Ascending aorta (tissue), 2 donors: ENCODE measurements at regions not wholly inside any gene's neighbourhood (a gene's known extent, or its start where the extent isn't known, plus 50 kb on each side); places are given as distances from the start of the nearest gene placed in this dataset.

Experiments
- DNase-seq, 2 donors: peaks; one replicate each; pipeline ENCODE4 v3.0.0-alpha.2; 2019; ENCODE audit warnings: low spot score in 2 of 2
- H3K27ac ChIP-seq, 2 donors: fragments of 200-600 bp; sonication (generic); one replicate each; pipeline ENCODE4 v1.5.1; 2016 to 2017; ENCODE audit warnings: mild to moderate bottlenecking in 1 of 2
- H3K27me3 ChIP-seq: fragments of 200-600 bp; sonication (generic); one replicate; pipeline ENCODE4 v1.5.1; 2017
- H3K36me3 ChIP-seq, 2 donors: fragments of 200-600 bp; sonication (generic); one replicate each; pipeline ENCODE4 v1.5.1; 2016
- H3K4me1 ChIP-seq, 2 donors: fragments of 200-600 bp; sonication (generic); one replicate each; pipeline ENCODE4 v1.5.1; 2016 to 2017; ENCODE audit warnings: mild to moderate bottlenecking in 1 of 2
- H3K4me3 ChIP-seq, 2 donors: fragments of 200-600 bp; sonication (generic); one replicate each; pipeline ENCODE4 v1.5.1; 2016 to 2017; ENCODE audit warnings: mild to moderate bottlenecking in 1 of 2
- H3K9me3 ChIP-seq, 2 donors: fragments of 200-600 bp; sonication (generic); one replicate each; pipeline ENCODE4 v1.5.1; 2016
- intact Hi-C: fragments of 100-400 bp; cut with DNase I; formaldehyde crosslinking; loops from one replicate; pipeline ENCODE4 v1.15.1; 2023
- TF ChIP-seq, protein P1 (sequence below), 3 experiments: fragments of 200-600 bp in 2 of 3; fragments of 450-650 bp in 1 of 3; sonication (generic) in 2 of 3; IDR thresholded peaks; one replicate each; pipeline ENCODE4 v1.5.1; 2016 to 2019; ENCODE audit warnings: antibody characterized with exemption in 3 of 3, mild to moderate bottlenecking in 1 of 3, moderate library complexity in 1 of 3

DNA sequence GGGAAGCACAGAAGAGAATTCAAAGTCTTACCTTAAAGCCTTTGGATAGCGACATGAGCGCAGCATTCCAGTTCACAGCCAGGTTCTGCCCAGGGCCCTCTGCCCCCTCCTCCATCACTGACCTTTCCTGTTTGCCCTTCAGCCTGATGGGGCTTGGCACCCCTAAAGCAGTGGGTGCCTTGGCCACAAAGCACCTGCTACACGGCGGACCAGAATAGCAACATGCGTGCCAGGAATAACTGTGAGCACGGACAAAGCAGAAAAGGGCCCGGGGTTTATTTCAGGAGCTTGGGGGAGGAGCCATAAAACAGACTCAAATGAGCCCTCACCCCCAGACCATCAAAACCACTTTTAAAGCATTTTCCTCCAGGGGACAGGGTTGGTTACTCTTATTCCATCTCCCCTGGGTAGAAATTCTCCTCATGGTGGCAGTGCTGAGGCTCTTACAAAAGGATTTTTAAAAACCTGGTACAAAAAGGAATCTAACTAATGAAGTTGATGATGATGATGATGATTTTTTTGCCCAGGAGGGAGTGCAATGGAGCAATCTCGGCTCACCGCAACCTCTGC is 135.4 kb downstream of the KLF13 start:
- TF ChIP-seq, protein P1, sequence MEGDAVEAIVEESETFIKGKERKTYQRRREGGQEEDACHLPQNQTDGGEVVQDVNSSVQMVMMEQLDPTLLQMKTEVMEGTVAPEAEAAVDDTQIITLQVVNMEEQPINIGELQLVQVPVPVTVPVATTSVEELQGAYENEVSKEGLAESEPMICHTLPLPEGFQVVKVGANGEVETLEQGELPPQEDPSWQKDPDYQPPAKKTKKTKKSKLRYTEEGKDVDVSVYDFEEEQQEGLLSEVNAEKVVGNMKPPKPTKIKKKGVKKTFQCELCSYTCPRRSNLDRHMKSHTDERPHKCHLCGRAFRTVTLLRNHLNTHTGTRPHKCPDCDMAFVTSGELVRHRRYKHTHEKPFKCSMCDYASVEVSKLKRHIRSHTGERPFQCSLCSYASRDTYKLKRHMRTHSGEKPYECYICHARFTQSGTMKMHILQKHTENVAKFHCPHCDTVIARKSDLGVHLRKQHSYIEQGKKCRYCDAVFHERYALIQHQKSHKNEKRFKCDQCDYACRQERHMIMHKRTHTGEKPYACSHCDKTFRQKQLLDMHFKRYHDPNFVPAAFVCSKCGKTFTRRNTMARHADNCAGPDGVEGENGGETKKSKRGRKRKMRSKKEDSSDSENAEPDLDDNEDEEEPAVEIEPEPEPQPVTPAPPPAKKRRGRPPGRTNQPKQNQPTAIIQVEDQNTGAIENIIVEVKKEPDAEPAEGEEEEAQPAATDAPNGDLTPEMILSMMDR (IDR thresholded peaks at IDR 0.05): peak in 1 of 3 experiments; percentile 13
- Histone ChIP-seq H3K9me3 (no peaks in the 10 kb centered on the region), H3K36me3 (no peaks in the 10 kb centered on the region), H3K4me3 (no peak overlapping the region), H3K27ac (no peak overlapping the region), H3K27me3 (no peaks in the 10 kb centered on the region), H3K4me1 (peaks cover 3 to 6% of the 10 kb centered on the region in 2 donors)
- intact Hi-C loops: no loop called here
- peak in 1 of 2 donors; percentile 49 for DNase-seq

DNA sequence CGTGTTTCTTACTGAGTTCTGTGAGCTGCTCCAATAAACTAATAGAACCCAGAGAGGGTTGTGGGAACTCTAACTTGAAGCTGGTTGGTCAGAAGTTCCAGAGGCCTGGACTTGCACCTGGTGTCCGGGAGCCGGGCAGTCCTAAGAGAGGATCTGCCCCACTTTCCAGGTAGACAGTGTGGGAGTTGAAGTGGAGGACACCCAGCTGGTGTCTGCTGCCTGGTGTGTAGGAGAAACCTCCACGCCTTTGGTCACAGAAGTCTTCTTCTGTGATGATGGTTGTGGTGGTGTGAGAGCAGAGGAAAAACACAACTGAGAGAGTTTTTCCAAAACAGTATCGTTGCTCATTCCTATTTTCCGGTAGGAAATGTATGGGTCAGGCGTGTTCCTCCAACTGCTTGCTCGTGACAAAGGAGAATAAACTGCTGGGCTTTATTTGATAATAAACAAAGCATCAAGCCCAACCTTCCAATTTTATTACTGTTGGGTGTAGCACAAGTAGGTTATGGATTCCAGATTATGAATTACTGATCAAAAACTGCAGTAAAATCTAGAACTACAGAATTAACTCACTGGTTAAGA is 137.0 kb downstream of the KLF13 start:
- peak in 1 of 2 donors; percentile 41 for DNase-seq
- TF ChIP-seq, protein P1 (IDR thresholded peaks at IDR 0.05): no peak
- intact Hi-C loops: no loop called here

DNA sequence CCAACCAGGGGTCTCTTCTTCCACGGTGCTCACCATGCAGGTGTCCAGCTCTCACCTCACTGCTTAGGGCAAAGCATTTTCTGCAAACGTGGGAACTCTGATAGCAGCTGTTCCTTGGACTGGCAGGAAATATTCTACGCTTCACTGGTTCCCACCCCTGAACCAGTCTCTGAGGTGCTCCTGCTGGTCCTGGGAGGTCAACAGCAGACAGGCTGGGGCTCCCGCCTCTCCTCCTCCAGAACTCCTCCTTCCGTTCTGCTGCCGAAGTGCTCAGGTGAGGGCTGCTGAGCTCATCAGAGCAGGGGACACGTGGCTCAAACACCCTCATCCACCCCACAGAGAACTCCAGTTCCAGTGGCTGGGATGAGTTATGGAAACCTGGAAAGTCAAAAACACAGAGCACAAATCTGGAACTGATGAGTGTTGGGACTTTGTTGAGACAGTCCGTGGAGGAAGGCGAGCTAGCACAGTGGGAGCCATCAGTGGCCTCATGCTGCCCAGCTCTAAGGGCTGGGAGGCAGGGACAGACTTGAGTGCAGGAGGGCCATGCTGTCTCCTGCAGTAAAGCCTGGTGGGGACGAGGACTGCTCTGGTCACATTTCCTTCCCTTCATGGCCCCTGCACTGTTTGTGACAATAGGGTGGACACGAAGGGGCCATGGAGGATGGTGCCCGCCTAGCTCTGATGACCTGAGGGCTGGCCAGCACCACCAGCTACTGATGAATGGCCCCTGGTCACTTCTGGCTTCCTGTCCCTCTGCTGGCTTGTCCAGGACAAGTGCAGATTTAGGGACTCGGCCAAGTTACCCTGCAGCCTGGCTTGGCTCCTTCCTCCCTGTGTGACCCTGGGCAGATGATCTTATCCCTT is 137.8 kb downstream of the KLF13 start:
- H3K27me3 ChIP-seq: no peaks in the 10 kb centered on the region
- no peak overlapping the region for H3K27ac ChIP-seq
- peak in 1 of 2 donors; percentile 53 for DNase-seq
- H3K4me3 ChIP-seq: no peak overlapping the region
- H3K36me3 ChIP-seq: no peaks in the 10 kb centered on the region
- H3K4me1 ChIP-seq: no peaks in the 10 kb centered on the region
- no peaks in the 10 kb centered on the region for H3K9me3 ChIP-seq
- intact Hi-C loops: no loop called here
- TF ChIP-seq, protein P1 (IDR thresholded peaks at IDR 0.05): no peak

More for the DNA sequence above, 137.0 kb downstream of the KLF13 start:
- H3K27ac ChIP-seq: no peak overlapping the region
- H3K36me3 ChIP-seq: no peaks in the 10 kb centered on the region
- no peaks in the 10 kb centered on the region for H3K27me3 ChIP-seq
- no peaks in the 10 kb centered on the region for H3K9me3 ChIP-seq
- no peak overlapping the region for H3K4me3 ChIP-seq
- H3K4me1 ChIP-seq: no peaks in the 10 kb centered on the region

DNA sequence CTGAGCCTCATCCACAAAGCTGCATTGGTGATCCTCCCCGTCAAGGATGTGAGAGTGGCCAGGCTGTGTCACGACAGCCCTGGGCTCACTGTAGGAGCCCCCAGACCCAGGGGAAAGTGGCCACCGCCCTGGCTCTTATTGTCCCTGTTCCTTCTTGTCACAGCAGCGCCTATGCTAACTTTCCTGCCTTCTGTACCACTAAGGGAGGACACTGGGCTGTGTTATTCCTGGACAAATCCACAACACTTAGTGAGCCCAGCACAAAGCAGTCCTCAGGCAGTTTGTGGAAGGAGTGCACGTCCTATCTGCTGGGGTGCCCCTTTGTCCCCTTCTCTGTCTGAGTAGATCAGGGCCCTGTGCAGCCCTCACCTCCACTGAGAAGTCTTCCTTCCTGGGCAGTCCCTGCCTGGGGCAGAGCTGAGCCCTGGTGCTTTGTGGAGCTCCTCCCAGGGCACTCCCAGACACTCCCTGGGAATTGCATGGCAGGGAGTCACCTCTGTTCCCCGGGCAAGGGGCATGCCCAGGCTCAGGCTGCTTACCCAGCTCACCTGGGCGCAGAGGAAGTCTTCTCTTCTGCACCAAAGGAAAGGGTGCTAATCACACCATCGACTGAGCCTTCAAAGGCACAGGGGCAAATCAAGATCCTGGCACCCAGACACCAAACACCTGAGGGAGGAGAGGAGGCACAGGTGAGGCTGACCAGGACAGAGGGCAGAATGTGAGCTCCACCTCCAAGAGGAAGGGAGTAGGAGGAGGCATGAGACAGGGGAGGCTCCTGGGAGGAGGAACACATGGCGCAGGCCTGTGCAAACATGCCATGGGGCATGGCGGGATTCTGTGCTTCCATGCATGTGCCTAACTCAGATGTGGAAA is 138.7 kb downstream of the KLF13 start:
- intact Hi-C loops: no loop called here
- no peaks in the 10 kb centered on the region for H3K9me3 ChIP-seq
- TF ChIP-seq, protein P1 (IDR thresholded peaks at IDR 0.05): no peak
- H3K36me3 ChIP-seq: no peaks in the 10 kb centered on the region
- H3K4me1 ChIP-seq: no peaks in the 10 kb centered on the region
- DNase-seq: peak in 1 of 2 donors; percentile 49
- no peaks in the 10 kb centered on the region for H3K27me3 ChIP-seq
- H3K27ac ChIP-seq: no peak overlapping the region
- no peak overlapping the region for H3K4me3 ChIP-seq

DNA sequence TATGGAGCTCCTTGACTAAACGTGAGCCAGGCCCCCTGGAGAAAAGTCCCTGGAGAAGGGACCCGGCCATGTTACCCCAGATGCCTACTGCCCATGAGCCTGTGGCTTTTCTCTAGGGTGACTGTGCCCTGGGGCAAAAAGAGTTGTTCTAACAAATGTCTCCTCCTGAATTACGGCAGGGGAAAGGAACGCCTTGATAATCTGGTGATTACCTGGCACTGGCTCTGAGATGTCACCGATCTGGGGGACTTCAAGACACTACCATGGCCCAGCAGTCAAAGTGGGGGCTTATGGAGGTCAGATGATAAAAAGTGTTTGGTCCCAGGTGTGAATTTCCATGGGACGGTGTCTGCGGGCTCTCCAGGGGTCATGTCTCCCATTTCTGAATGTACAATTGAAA is 140.7 kb downstream of the KLF13 start:
- Histone ChIP-seq H3K36me3 (no peaks in the 10 kb centered on the region), H3K9me3 (no peaks in the 10 kb centered on the region), H3K4me1 (peaks cover 6 to 13% of the 10 kb centered on the region in 2 donors), H3K4me3 (no peak overlapping the region), H3K27ac (no peak overlapping the region), H3K27me3 (no peaks in the 10 kb centered on the region)
- intact Hi-C loops: no loop called here
- TF ChIP-seq, protein P1 (IDR thresholded peaks at IDR 0.05): no peak
- DNase-seq: peak in 1 of 2 donors; percentile 50
